ENCODE measurements at regions not wholly inside any gene's neighbourhood (a gene's known extent, or its start where the extent isn't known, plus 50 kb on each side); places are given as distances from the start of the nearest gene placed in this dataset.

GRCh38 chr2:200243441-200243840 lies 63.1 kb upstream of the SPATS2L start:
- TF ChIP-seq CTCF (IDR thresholded peaks at IDR 0.05; ENCODE audit: low read depth, low read length, poor library complexity, severe bottlenecking) (no peak), EZH2phosphoT487 (IDR thresholded peaks at IDR 0.05; ENCODE audit: borderline replicate concordance, low read length) (no peak)

Data from DOHH2 (cell line).